ENCODE measurements at regions not wholly inside any gene's neighbourhood (a gene's known extent, or its start where the extent isn't known, plus 50 kb on each side); places are given as distances from the start of the nearest gene placed in this dataset.

DNA sequence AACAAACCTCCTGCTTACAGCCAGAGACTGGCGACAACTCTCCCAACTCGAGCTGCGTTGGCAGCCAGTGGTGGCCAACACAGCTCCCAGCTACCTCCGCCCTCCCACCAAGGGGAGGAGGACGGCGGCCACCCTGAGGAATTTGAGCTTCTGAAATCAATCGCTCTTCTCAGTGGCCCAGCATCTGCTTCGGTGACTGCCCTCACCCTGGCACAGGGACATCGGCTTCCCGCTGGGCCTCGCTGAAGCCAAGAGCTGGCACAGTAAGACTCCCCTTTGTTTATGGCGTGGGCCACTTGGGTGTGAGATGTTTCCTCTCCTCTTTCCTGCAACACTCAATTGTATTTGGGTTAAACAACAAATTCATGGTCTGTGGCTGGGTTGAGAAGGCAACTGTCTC is 136.2 kb downstream of the ZBTB18 start:
- H3K4me3 Mint-ChIP-seq (ENCODE audit: unreplicated experiment): no peak overlapping the region
- Histone ChIP-seq H3K36me3 (ENCODE audit: control insufficient read depth, insufficient read depth, low read length) (no peaks in the 10 kb centered on the region), H3K4me3 (ENCODE audit: low read depth, low read length) (no peak overlapping the region), H3K27me3 (replicated peaks; ENCODE audit: control insufficient read depth, insufficient read depth, low read length) (no peaks in the 10 kb centered on the region), H3K4me1 (no peaks in the 10 kb centered on the region), H3K9me3 (no peaks in the 10 kb centered on the region)
- intact Hi-C loops (cut with micrococcal nuclease; ENCODE audit: unreplicated experiment): no loop called here
- no TSS peak for BruUV-seq (replicated peaks)
- ChIA-PET POLR2A (no interaction called here), CTCF (no interaction called here)
- no peaks in the 10 kb centered on the region for H3K4me1 Mint-ChIP-seq (ENCODE audit: low read depth, unreplicated experiment)
- peaks cover 4% of the 10 kb centered on the region for H3K27me3 Mint-ChIP-seq (ENCODE audit: insufficient read depth, unreplicated experiment)
- H3K9me3 Mint-ChIP-seq (ENCODE audit: unreplicated experiment): peaks cover 19% of the 10 kb centered on the region
- TF ChIP-seq, protein P1, sequence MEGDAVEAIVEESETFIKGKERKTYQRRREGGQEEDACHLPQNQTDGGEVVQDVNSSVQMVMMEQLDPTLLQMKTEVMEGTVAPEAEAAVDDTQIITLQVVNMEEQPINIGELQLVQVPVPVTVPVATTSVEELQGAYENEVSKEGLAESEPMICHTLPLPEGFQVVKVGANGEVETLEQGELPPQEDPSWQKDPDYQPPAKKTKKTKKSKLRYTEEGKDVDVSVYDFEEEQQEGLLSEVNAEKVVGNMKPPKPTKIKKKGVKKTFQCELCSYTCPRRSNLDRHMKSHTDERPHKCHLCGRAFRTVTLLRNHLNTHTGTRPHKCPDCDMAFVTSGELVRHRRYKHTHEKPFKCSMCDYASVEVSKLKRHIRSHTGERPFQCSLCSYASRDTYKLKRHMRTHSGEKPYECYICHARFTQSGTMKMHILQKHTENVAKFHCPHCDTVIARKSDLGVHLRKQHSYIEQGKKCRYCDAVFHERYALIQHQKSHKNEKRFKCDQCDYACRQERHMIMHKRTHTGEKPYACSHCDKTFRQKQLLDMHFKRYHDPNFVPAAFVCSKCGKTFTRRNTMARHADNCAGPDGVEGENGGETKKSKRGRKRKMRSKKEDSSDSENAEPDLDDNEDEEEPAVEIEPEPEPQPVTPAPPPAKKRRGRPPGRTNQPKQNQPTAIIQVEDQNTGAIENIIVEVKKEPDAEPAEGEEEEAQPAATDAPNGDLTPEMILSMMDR (IDR thresholded peaks at IDR 0.05; ENCODE audit: insufficient read depth in 1 of 2, low read depth in 1 of 2, low read length in 1 of 2, severe bottlenecking in 1 of 2, unreplicated experiment in 1 of 2): no peak
- no peak for DNase-seq
- H3K36me3 Mint-ChIP-seq (ENCODE audit: insufficient read depth, unreplicated experiment): no peaks in the 10 kb centered on the region
- no peak overlapping the region for H3K27ac Mint-ChIP-seq (ENCODE audit: unreplicated experiment)

DNA sequence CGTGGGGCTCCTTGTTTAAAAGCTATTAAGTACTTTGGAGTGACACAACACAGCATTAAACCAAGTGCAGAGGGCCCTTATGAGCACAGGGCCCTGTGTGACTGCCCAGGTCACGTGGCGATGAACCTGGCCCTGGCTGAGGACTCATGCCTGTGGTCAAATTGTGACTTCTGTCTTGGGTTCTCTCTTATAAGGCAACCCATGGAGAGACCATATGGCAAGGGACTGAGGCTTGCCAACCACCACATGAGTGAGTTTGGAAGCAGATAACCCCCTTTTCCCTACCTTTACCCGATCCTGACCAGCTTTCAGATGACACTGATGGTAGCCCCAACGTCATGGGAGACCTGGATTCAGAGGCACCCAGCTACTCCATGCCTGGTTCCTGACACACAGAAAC is 140.5 kb downstream of the ZBTB18 start:
- no TSS peak for BruUV-seq (replicated peaks)
- POLR2A ChIA-PET: no interaction called here

DNA sequence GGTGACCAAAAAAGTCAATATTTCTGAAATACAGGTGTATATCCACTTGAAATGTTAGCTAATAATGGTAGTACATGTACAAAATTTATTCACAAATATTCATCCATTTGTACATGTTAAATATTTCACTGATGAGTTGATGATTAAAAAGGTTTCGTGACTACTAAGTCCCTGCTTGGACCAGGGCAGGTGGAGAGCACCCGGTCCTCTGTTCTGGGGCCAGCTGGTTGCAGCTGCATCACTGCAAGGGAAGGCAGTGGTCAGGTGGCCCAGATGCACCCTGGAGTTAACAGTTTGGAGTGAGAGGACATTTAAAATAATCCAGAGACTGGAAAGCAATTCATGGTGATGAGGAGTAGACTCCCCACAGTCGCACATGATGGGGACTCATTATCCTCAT is 141.2 kb downstream of the ZBTB18 start:
- no peak overlapping the region for H3K4me3 ChIP-seq (ENCODE audit: low read depth, low read length)
- BruUV-seq (replicated peaks): no TSS peak
- no peaks in the 10 kb centered on the region for H3K27me3 ChIP-seq (replicated peaks; ENCODE audit: control insufficient read depth, insufficient read depth, low read length)
- CTCF ChIA-PET: no interaction called here
- no peaks in the 10 kb centered on the region for H3K9me3 ChIP-seq
- no peaks in the 10 kb centered on the region for H3K36me3 ChIP-seq (ENCODE audit: control insufficient read depth, insufficient read depth, low read length)
- Mint-ChIP-seq H3K4me3 (ENCODE audit: unreplicated experiment) (no peak overlapping the region), H3K27ac (ENCODE audit: unreplicated experiment) (no peak overlapping the region), H3K36me3 (ENCODE audit: insufficient read depth, unreplicated experiment) (no peaks in the 10 kb centered on the region), H3K4me1 (ENCODE audit: low read depth, unreplicated experiment) (peaks cover 6% of the 10 kb centered on the region), H3K9me3 (ENCODE audit: unreplicated experiment) (peaks cover 19% of the 10 kb centered on the region), H3K27me3 (ENCODE audit: insufficient read depth, unreplicated experiment) (peaks cover 4% of the 10 kb centered on the region)
- no peak for DNase-seq
- POLR2A ChIA-PET: no interaction called here
- intact Hi-C loops (cut with micrococcal nuclease; ENCODE audit: unreplicated experiment): no loop called here
- no peaks in the 10 kb centered on the region for H3K4me1 ChIP-seq
- TF ChIP-seq, protein P1 (IDR thresholded peaks at IDR 0.05; ENCODE audit: insufficient read depth in 1 of 2, low read depth in 1 of 2, low read length in 1 of 2, severe bottlenecking in 1 of 2, unreplicated experiment in 1 of 2): no peak

More for the DNA sequence above, 140.5 kb downstream of the ZBTB18 start:
- Histone ChIP-seq H3K27me3 (replicated peaks; ENCODE audit: control insufficient read depth, insufficient read depth, low read length) (no peaks in the 10 kb centered on the region), H3K36me3 (ENCODE audit: control insufficient read depth, insufficient read depth, low read length) (no peaks in the 10 kb centered on the region), H3K4me1 (no peaks in the 10 kb centered on the region), H3K4me3 (ENCODE audit: low read depth, low read length) (no peak overlapping the region), H3K9me3 (no peaks in the 10 kb centered on the region)
- H3K9me3 Mint-ChIP-seq (ENCODE audit: unreplicated experiment): peaks cover 19% of the 10 kb centered on the region
- no peak overlapping the region for H3K27ac Mint-ChIP-seq (ENCODE audit: unreplicated experiment)
- H3K4me3 Mint-ChIP-seq (ENCODE audit: unreplicated experiment): no peak overlapping the region
- no peaks in the 10 kb centered on the region for H3K36me3 Mint-ChIP-seq (ENCODE audit: insufficient read depth, unreplicated experiment)
- DNase-seq: no peak
- H3K27me3 Mint-ChIP-seq (ENCODE audit: insufficient read depth, unreplicated experiment): peaks cover 4% of the 10 kb centered on the region
- H3K4me1 Mint-ChIP-seq (ENCODE audit: low read depth, unreplicated experiment): peaks cover 6% of the 10 kb centered on the region
- intact Hi-C loops (cut with micrococcal nuclease; ENCODE audit: unreplicated experiment): no loop called here
- CTCF ChIA-PET: no interaction called here
- TF ChIP-seq, protein P1 (IDR thresholded peaks at IDR 0.05; ENCODE audit: insufficient read depth in 1 of 2, low read depth in 1 of 2, low read length in 1 of 2, severe bottlenecking in 1 of 2, unreplicated experiment in 1 of 2): no peak

Measured in Caco-2 (cell line).